HG02798 (cell line): ENCODE measurements at regions not wholly inside any gene's neighbourhood (a gene's known extent, or its start where the extent isn't known, plus 50 kb on each side); places are given as distances from the start of the nearest gene placed in this dataset.

Source experiments
- ATAC-seq: cut with Tn5 transposase; IDR thresholded peaks from one replicate; pipeline ENCODE4 v1.9.1; 2021; ENCODE audit warnings: mild to moderate bottlenecking; ENCODE audit not compliant: unreplicated experiment, poor library complexity

DNA sequence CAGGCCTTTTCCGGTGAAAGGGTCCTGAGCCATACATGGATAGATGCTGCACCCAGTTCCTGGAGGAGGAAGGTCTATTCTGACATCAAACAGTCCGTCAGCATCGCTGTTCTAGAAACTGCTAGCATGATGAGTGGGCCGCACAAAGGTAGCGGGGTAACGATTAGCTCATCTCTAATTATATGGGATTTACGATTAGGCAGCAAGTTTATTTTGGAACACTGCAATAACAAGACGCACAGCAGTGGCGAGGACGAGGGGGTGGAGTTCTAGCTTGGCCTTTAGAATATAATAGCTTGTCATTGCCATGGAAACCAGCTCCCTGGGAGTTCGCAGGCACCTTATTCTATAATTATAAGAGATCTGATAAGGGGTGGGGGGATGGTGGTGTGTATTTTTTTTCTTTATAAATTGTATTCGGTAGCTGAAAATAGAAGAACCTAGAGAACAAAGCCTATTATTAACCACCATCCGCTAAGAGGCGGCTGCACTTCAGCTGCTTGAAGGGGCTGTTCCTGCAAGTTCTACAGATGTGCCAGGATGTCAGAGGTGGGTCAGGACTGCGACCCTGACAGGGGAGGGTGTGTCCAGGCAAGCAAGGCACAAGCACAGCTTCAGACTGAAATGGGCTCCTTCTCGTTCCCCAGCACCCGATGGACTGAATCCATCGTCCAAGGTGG, 311.0 kb downstream of the AGTPBP1 start:
- ATAC-seq = no peak

GRCh38 chr9:85428230-85428629, 313.5 kb downstream of the AGTPBP1 start:
- no peak for ATAC-seq

DNA sequence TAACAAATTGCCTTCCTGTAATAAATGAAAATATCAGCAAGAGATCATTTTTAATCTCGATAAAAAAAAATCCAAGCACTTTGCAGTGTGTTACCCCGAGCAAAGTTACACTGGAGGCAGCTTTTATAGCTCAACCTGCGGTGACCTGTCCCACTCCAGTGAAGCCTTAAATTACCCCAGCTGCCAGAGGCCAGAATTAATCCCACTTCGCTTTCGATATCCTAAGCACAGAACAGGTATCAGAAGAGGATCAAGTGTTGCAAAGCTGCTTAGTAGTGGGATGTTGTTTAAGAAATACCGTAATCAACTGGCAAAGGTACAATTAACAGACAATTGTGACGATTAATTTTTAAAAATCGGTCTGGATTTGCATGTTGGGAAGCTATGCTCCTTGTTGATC, 314.0 kb downstream of the AGTPBP1 start:
- no peak for ATAC-seq

GRCh38 chr9:85425153-85425611, 316.6 kb downstream of the AGTPBP1 start:
- peak; percentile 81 for ATAC-seq

GRCh38 chr9:85423422-85423821, 318.3 kb downstream of the AGTPBP1 start:
- no peak for ATAC-seq

DNA sequence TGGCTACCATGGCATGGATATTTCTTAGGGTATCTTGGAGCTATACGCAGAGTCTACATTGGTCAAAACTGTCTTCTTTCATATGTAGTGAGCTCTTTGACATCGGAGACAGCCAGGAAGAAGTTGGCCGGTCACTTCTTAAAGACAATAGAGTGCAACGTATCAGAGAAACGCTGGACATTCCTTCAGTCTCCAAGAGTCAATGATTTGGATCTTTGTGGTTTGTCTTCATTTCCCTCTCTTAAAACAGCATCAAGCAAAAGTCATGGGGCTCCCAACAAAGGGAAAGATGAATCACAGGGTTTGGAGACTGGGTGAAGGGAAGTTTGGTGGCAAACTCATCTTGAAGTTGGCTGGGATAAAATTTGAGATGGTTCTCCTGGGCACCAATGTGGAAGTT, 320.1 kb downstream of the AGTPBP1 start:
- ATAC-seq = no peak

DNA sequence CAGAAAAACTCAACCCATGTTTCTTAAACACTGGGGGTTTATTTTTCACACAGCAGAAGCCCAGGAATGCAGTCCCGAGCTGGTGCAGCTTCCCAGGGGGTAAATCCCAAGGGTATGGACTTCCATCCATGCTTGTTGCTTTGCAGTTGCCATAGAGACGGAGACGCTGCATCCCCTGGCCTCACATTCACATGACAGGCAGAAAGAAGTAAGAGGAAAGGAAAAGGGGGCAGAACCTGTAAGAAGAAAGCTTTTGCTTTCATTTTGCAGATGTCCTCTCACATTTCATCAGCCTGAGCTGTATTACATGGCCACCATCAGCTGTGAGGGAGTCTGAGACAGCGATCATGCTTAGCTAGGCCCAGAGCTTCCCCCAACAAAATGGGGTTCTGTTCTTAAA, 321.0 kb downstream of the AGTPBP1 start:
- peak; percentile 44 for ATAC-seq

DNA sequence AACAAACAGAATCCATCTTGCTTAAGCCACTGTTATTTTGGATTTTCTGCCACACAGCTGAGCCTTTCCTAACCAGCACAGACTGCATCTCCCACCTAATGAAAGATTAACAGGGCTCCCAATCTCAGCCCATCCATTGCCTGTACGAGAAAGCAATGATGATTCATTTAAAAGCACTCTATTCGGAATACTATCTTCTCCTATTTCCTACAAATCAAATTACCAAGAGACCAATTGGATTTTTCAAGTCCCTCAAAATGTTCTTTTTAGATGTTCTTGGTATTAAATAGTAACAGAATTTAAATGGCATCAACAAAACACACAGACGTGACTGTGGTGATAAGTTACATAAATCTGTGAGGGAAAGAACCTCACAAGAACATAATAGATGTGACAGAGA, 324.1 kb downstream of the AGTPBP1 start:
- ATAC-seq = no peak

DNA sequence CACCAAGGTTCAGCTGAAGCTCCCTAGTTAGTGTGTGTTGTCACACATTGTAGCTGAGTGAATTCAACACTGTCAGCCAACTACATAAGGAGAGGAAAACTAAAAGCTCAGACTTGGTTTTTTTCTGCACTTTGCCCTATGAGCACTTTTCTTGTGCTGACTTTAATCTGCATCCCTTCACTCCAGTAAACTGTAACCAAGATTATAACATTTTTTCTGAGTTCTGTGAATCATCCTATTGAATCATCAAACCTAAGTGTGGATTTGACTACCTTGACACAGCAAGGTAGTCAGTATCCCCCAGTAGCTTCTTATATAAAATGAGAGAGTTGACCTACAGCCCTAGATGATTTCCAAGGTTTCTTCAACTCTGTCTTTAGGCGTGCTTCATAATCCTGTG, 325.0 kb downstream of the AGTPBP1 start:
- no peak for ATAC-seq

GRCh38 chr9:85414390-85414789, 327.4 kb downstream of the AGTPBP1 start:
- no peak for ATAC-seq

DNA sequence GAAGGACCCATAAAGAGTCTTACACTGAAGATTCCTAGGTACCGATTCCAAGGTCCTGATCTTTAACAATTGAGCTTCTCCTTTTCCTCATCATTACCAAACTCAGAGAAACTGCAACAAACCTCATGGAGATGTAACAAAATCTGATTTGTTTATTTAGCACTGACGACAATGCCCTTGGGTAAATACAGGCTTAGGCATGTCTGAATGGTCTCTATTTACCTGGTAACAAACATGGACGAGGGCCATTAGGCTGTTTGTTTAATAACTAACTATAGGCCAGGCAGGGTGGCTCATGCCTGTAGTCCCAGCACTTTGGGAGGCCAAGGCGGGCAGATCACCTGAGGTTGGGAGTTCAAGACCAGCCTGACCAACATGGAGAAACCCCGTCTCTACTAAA, 333.3 kb downstream of the AGTPBP1 start:
- ATAC-seq = no peak

DNA sequence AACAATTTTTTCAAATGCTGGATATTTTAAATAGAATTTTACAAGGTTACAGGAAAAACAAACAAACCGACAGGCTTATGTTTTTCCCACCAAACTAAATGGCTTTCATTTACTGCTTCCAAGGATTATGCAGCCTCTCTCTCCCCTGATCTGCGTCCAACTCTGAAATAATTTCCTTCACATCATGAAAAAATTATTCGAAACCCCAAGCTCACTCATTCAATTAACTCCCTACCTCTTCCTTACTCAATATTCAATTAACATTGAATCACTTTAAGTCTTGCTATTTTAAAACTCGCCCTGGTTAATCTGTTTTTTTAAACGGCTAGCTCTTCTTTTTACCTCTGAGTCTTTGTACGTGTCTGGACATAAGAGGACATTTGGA, 336.2 kb downstream of the AGTPBP1 start:
- ATAC-seq = no peak

DNA sequence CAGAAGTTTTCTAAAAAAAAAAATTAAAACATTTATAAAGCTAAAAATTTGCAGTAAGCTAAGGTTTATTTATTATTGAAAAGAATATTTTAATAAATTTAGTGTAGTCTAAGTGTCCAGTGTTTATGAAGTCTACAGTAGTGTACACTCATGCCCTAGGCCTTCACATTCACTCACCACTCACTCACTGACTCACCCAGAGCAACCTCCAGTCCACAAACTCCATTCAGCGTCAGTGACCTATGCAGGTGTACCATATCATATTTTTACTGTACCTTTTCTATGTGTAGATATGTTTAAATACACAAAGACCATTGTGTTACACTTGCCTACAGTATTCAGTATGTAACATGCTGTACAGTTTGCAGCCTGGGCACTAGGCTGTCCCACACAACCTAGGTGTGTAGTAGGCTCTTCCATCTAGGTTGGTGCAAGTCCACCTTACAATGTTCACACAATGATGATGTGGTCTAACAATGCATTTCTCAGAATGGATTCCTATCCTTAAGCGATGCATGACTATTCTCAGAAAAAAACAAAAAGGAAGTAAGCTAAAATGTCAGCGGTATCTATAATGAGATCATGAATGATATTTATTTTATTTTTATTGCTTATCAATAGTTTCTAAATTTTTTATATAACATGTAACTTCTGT, 336.7 kb downstream of the AGTPBP1 start:
- ATAC-seq = no peak

- ATAC-seq = no peak
Observed at GRCh38 chr9:85402551-85402950, 339.2 kb downstream of the AGTPBP1 start.

- no peak for ATAC-seq
Observed at GRCh38 chr9:85401998-85402397, 339.8 kb downstream of the AGTPBP1 start.

DNA sequence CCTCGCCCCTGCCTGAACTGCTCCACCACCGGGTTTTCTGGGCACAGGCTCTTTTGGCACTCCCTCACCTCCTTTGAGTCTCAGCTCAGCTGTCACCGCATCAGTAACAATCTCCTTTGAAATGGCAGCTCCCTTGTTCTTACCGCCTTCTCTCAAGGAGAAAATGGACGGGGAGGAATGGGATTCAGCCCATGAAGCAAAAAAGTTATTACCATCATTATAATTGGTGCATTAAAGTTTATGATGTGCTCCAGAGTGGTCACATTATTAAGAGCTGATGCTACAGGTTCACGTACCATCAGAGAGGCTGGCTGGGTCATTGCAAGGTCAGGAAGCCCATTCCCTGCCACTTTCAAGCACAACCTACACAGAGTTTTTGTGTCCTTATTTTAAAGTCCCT, 344.7 kb downstream of the AGTPBP1 start:
- no peak for ATAC-seq

DNA sequence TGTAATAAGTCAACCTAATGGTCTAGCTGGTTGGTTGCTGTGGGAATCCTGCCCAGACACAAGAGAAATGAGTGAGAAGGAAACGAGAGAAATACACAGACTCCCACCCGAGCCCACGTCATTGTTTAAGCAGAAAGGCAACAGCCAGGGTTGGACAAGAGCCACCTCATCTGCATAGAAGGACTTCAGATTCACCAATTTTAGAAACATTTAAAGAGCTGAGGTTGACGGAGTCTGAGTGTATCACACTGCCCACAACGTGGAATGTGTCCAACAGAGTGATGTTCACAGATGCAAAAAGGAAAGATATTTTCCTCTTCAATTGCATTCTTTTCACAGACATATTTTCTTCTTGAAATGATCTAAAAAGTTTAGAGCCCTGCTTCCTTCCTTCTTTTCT, 349.5 kb downstream of the AGTPBP1 start:
- ATAC-seq = no peak

GRCh38 chr9:85377731-85378289, 363.9 kb downstream of the AGTPBP1 start:
- no peak for ATAC-seq

DNA sequence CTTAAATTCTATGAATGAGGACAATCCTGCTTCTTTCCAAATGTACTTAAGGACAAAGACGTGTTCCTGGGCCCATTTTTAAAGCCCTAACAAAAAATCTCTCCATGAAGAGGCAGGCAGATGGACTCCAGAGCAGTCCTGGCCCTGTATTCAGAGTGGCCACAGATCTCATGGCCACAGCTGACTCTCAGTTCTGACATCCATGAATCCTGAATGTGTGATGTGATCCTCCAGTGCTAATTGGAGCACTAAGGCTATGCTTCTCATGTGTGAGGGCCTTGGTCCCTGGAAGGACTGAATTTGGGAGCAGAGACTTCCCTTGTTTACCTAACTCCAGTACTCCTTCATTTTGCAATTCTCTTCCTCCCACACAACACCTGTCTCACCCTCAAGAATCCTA, 373.0 kb downstream of the AGTPBP1 start:
- ATAC-seq = no peak

DNA sequence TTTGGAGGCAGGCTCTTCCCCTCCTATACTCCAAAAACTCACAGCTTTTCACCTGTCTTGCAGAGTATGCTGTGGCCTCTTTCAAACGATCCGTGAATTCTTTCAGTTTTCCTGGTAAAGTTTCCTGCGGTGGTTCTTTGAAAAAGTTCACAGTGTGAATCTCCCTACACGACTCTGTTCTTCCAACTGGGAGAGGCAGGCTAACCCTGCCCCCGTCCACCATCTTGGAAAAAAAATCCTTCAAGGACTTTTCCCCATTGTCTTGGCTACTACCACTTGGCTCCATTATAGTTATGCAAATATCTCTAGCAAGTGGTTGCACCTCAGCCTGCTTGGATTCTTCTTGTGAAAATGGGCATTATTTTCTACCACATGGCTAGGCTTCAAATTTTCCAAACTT, 382.6 kb downstream of the AGTPBP1 start:
- no peak for ATAC-seq

- no peak for ATAC-seq
Observed at GRCh38 chr9:85349046-85349445, 392.7 kb downstream of the AGTPBP1 start.

DNA sequence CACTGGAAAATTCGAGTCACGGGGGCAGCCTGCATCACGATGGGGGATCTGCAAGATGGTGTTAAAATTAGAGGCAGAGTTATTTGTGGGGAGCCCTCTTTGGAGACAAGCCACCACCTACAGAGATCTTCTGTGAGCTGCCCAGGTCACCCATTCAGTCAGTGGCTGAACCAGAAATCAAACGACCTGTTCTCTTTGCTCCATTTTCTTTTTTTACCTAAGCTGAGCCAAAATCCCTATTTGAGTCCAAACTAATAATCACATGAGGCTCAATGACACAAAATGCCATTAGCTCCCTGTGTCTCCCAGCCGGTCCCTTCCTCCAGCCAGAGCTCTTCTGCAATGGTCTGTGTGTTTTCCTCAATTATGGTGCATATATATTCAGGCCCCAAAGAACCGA, 394.2 kb downstream of the AGTPBP1 start:
- no peak for ATAC-seq
